ENCODE measurements at regions not wholly inside any gene's neighbourhood (a gene's known extent, or its start where the extent isn't known, plus 50 kb on each side); places are given as distances from the start of the nearest gene placed in this dataset.

DNA sequence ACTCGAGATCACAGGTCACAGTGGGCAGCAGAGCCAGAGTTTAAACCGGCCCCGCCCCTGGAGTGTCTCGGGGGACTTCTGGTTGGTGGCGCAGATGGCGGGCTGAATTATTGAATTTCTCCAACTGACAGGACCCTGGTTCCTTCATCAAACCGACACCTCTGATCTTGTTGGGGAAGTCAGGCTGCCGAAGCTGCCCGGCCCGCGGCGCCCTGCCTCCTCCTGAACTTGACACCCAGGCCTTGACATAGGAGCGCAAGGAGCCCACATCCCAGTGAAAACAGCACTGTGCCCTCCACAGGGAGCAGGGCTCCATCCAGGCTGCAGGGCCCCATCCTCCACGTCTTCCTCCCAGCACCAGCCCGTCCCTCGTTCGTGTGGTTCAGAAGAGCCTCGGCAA, 105.2 kb downstream of the OLFM1 start:
- CTCF ChIA-PET: no interaction called here
- H2BK15ac ChIP-seq (ENCODE audit: low read depth, low read length): no peak overlapping the region
- in situ Hi-C loops (cut with MboI; ENCODE audit: low sequenced_read_pairs): no loop called here

More for the DNA sequence above, 105.2 kb downstream of the OLFM1 start:
- no peak overlapping the region for H2AK9ac ChIP-seq (replicated peaks; ENCODE audit: low read depth, low read length, poor library complexity)
- H4K91ac ChIP-seq (ENCODE audit: insufficient read depth, low read depth, low read length): no peak overlapping the region
- no peak overlapping the region for H3K56ac ChIP-seq (ENCODE audit: extremely low read depth, insufficient read depth, low read length)
- intact Hi-C loops (cut with micrococcal nuclease): no loop called here
- no peaks in the 10 kb centered on the region for H3K4me1 ChIP-seq (ENCODE audit: control insufficient read depth, insufficient read depth, low read length)
- H3K4me2 ChIP-seq (ENCODE audit: low read depth, low read length): no peak overlapping the region
- TF ChIP-seq MAFK (IDR thresholded peaks at IDR 0.05; ENCODE audit: low read depth, low read length): no peak
- no peak for TF ChIP-seq SMC3 (IDR thresholded peaks at IDR 0.05; ENCODE audit: low read depth, low read length)
- no peak for TF ChIP-seq CHD1 (IDR thresholded peaks at IDR 0.05; ENCODE audit: low read depth, low read length)
- TF ChIP-seq RFX5 (IDR thresholded peaks at IDR 0.05; ENCODE audit: low read depth, low read length): no peak
- TF ChIP-seq, protein P1, sequence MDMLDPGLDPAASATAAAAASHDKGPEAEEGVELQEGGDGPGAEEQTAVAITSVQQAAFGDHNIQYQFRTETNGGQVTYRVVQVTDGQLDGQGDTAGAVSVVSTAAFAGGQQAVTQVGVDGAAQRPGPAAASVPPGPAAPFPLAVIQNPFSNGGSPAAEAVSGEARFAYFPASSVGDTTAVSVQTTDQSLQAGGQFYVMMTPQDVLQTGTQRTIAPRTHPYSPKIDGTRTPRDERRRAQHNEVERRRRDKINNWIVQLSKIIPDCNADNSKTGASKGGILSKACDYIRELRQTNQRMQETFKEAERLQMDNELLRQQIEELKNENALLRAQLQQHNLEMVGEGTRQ (IDR thresholded peaks at IDR 0.05; ENCODE audit: low read depth, low read length): no peak
- TF ChIP-seq, protein P2, sequence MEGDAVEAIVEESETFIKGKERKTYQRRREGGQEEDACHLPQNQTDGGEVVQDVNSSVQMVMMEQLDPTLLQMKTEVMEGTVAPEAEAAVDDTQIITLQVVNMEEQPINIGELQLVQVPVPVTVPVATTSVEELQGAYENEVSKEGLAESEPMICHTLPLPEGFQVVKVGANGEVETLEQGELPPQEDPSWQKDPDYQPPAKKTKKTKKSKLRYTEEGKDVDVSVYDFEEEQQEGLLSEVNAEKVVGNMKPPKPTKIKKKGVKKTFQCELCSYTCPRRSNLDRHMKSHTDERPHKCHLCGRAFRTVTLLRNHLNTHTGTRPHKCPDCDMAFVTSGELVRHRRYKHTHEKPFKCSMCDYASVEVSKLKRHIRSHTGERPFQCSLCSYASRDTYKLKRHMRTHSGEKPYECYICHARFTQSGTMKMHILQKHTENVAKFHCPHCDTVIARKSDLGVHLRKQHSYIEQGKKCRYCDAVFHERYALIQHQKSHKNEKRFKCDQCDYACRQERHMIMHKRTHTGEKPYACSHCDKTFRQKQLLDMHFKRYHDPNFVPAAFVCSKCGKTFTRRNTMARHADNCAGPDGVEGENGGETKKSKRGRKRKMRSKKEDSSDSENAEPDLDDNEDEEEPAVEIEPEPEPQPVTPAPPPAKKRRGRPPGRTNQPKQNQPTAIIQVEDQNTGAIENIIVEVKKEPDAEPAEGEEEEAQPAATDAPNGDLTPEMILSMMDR (conservative IDR thresholded peaks at IDR 0.05; ENCODE audit: low read depth, low read length): no peak
- TF ChIP-seq, protein P3, sequence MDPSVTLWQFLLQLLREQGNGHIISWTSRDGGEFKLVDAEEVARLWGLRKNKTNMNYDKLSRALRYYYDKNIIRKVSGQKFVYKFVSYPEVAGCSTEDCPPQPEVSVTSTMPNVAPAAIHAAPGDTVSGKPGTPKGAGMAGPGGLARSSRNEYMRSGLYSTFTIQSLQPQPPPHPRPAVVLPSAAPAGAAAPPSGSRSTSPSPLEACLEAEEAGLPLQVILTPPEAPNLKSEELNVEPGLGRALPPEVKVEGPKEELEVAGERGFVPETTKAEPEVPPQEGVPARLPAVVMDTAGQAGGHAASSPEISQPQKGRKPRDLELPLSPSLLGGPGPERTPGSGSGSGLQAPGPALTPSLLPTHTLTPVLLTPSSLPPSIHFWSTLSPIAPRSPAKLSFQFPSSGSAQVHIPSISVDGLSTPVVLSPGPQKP (IDR thresholded peaks at IDR 0.05; ENCODE audit: borderline replicate concordance, low read depth, low read length): no peak
- no peak for TF ChIP-seq FOS (IDR thresholded peaks at IDR 0.05; ENCODE audit: low read depth, low read length)
- TF ChIP-seq BHLHE40 (IDR thresholded peaks at IDR 0.05; ENCODE audit: low read depth, low read length): no peak
- TF ChIP-seq CEBPB (IDR thresholded peaks at IDR 0.05; ENCODE audit: low read depth, low read length): no peak
- TF ChIP-seq POLR2A (IDR thresholded peaks at IDR 0.05; ENCODE audit: low read depth, low read length): no peak
- TF ChIP-seq NFE2L2 (IDR thresholded peaks at IDR 0.05; ENCODE audit: low read depth, low read length): no peak
- no peak for TF ChIP-seq MAZ (IDR thresholded peaks at IDR 0.05; ENCODE audit: borderline replicate concordance, low read depth, low read length)
- H3K36me3 ChIP-seq (ENCODE audit: control insufficient read depth, insufficient read depth, low read length): no peaks in the 10 kb centered on the region
- H2AFZ ChIP-seq (replicated peaks; ENCODE audit: low read length, poor library complexity): no peak overlapping the region
- no peak overlapping the region for H2BK120ac ChIP-seq (ENCODE audit: low read depth, low read length)
- no peak overlapping the region for H3K9ac ChIP-seq (ENCODE audit: low read depth, low read length)
- no peak overlapping the region for H3K4me3 ChIP-seq (ENCODE audit: insufficient read depth, low read depth, low read length)
- H3K4ac ChIP-seq (ENCODE audit: low read depth, low read length): no peak overlapping the region
- H4K8ac ChIP-seq (ENCODE audit: low read depth in 2 of 2, low read length in 2 of 2): no peak overlapping the region
- WGBS, 2 experiments (ENCODE audit: extremely low coverage in 2 of 2, insufficient read length in 1 of 2): 55% methylated on average over 7 of the region's 18 CpGs; no CpG with 5 or more reads in 1 of the 2 experiments
- H3K9me1 ChIP-seq (ENCODE audit: insufficient read depth, low read length): no peaks in the 10 kb centered on the region
- no peak overlapping the region for H2AK5ac ChIP-seq (ENCODE audit: low read depth, low read length)
- POLR2A ChIA-PET (ENCODE audit: unreplicated experiment): no interaction called here
- H4K20me1 ChIP-seq (ENCODE audit: insufficient read depth, low read length): no peaks in the 10 kb centered on the region
- ATAC-seq (ENCODE audit: low read depth) (no peak), DNase-seq (no peak)
- H3K14ac ChIP-seq (replicated peaks; ENCODE audit: low read depth, low read length): no peak overlapping the region
- peaks cover 42% of the 10 kb centered on the region for H3K9me3 ChIP-seq (ENCODE audit: control insufficient read depth, insufficient read depth, low read length)
- no peak overlapping the region for H4K5ac ChIP-seq (ENCODE audit: low read depth, low read length)
- no peak overlapping the region for H3K18ac ChIP-seq (ENCODE audit: low read depth, low read length)
- no peak overlapping the region for H3K27ac ChIP-seq (ENCODE audit: insufficient read depth, low read length)
- BruUV-seq (replicated peaks): no TSS peak
- dilution Hi-C loops (cut with HindIII; ENCODE audit: low sequenced_read_pairs, unreplicated experiment): no loop called here
- H3K23ac ChIP-seq (ENCODE audit: low read depth, low read length): no peak overlapping the region
- no peaks in the 10 kb centered on the region for H3K27me3 ChIP-seq (ENCODE audit: control insufficient read depth, insufficient read depth, low read length)
- H2BK20ac ChIP-seq (ENCODE audit: low read depth, low read length): no peak overlapping the region
- no peaks in the 10 kb centered on the region for H3K79me1 ChIP-seq (ENCODE audit: low read depth in 1 of 2, low read length in 2 of 2)
- no peak overlapping the region for H2BK5ac ChIP-seq (ENCODE audit: low read depth, low read length, poor library complexity, severe bottlenecking)

All from IMR-90 (cell line).